HCT116 (cell line): ENCODE measurements at regions not wholly inside any gene's neighbourhood (a gene's known extent, or its start where the extent isn't known, plus 50 kb on each side); places are given as distances from the start of the nearest gene placed in this dataset.

Experiments used
- CEBPB ChIP-seq: IDR thresholded peaks from 2 replicates; pipeline ENCODE4 v1.6.1; 2012; ENCODE audit warnings: low read depth
- EZH2 ChIP-seq: fragments of 200-600 bp; sonication (generic); IDR thresholded peaks from 2 replicates; pipeline ENCODE4 v1.6.1; 2017; ENCODE audit warnings: antibody characterized with exemption, mixed run types
- POLR2A ChIP-seq: IDR thresholded peaks from 2 replicates; pipeline ENCODE4 v1.7.0; 2011; ENCODE audit warnings: borderline replicate concordance; ENCODE audit not compliant: insufficient read depth, insufficient read length; ENCODE audit errors: extremely low read depth
- POLR2AphosphoS5 ChIP-seq: IDR thresholded peaks from 2 replicates; pipeline ENCODE4 v1.6.1; 2011; ENCODE audit warnings: mild to moderate bottlenecking, low read depth, low read length, moderate library complexity
- SIN3A ChIP-seq: IDR thresholded peaks from 2 replicates; pipeline ENCODE4 v1.6.1; 2012; ENCODE audit warnings: low read depth
- SP1 ChIP-seq: IDR thresholded peaks from 2 replicates; pipeline ENCODE4 v1.6.1; 2012; ENCODE audit warnings: low read depth
- YY1 ChIP-seq: IDR thresholded peaks from 2 replicates; pipeline ENCODE4 v1.6.1; 2011; ENCODE audit warnings: low read length, low read depth, moderate library complexity, mild to moderate bottlenecking; ENCODE audit not compliant: insufficient replicate concordance; ENCODE audit errors: extremely low read depth
- ZNF274 ChIP-seq: fragments of 200-500 bp; sonication (Bioruptor generic); IDR thresholded peaks from 2 replicates; pipeline ENCODE4 v1.6.1; 2014; ENCODE audit warnings: mild to moderate bottlenecking, low read depth, low read length, inconsistent platforms
- TF ChIP-seq, protein P1 (sequence below), 3 experiments: fragments of 200-600 bp in 1 of 3; sonication (generic) in 1 of 3; IDR thresholded peaks in 2 of 3; conservative IDR thresholded peaks in 1 of 3; 2 replicates each; pipeline ENCODE4 v1.5.1; 2012 to 2017; ENCODE audit warnings: low read depth in 2 of 3, low read length in 2 of 3, antibody characterized with exemption in 1 of 3, borderline replicate concordance in 1 of 3, control low read depth in 1 of 3, mild to moderate bottlenecking in 1 of 3, mixed read lengths in 1 of 3, mixed run types in 1 of 3, moderate library complexity in 1 of 3; ENCODE audit not compliant: insufficient read depth in 1 of 3
- TF ChIP-seq, protein P2 (sequence below): IDR thresholded peaks from 2 replicates; pipeline ENCODE4 v1.6.1; 2012
- TF ChIP-seq, protein P3 (sequence below): IDR thresholded peaks from 2 replicates; pipeline ENCODE4 v1.6.1; 2011; ENCODE audit warnings: mild to moderate bottlenecking, low read length, moderate library complexity; ENCODE audit not compliant: insufficient replicate concordance; ENCODE audit errors: extremely low read depth
- TF ChIP-seq, protein P4 (sequence below): IDR thresholded peaks from 2 replicates; pipeline ENCODE4 v1.6.1; 2012; ENCODE audit warnings: low read depth

DNA sequence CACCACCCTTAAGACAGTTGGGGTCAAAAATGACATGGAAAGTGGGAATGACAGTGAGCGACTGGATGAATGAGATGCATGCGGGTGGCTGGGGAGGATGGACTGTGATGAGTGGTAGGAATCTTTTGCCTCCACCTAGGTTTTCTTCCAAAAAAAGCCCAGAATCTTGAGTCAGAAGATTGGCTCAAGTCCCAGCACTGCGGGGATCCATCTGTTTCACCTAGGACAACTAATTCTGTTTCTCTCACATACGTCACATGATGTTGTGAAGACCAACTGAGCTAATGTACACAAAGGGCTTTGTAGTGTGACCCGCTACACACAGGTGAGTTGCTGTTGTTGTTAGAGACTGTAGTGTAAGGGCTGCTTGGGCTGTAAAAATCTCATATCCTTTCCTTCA is 58.5 kb upstream of the SLC35B4 start:
- TF ChIP-seq CEBPB: no peak
- TF ChIP-seq POLR2A: no peak
- TF ChIP-seq, protein P1, sequence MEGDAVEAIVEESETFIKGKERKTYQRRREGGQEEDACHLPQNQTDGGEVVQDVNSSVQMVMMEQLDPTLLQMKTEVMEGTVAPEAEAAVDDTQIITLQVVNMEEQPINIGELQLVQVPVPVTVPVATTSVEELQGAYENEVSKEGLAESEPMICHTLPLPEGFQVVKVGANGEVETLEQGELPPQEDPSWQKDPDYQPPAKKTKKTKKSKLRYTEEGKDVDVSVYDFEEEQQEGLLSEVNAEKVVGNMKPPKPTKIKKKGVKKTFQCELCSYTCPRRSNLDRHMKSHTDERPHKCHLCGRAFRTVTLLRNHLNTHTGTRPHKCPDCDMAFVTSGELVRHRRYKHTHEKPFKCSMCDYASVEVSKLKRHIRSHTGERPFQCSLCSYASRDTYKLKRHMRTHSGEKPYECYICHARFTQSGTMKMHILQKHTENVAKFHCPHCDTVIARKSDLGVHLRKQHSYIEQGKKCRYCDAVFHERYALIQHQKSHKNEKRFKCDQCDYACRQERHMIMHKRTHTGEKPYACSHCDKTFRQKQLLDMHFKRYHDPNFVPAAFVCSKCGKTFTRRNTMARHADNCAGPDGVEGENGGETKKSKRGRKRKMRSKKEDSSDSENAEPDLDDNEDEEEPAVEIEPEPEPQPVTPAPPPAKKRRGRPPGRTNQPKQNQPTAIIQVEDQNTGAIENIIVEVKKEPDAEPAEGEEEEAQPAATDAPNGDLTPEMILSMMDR (IDR thresholded peaks at IDR 0.05 in 2 of 3, conservative IDR thresholded peaks at IDR 0.05 in 1 of 3; ENCODE audit: borderline replicate concordance in 1 of 3, insufficient read depth in 1 of 3, low read depth in 2 of 3, low read length in 2 of 3): no peak
- no peak for TF ChIP-seq EZH2
- TF ChIP-seq, protein P2, sequence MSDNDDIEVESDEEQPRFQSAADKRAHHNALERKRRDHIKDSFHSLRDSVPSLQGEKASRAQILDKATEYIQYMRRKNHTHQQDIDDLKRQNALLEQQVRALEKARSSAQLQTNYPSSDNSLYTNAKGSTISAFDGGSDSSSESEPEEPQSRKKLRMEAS: no peak
- TF ChIP-seq SP1: no peak
- TF ChIP-seq SIN3A: no peak
- TF ChIP-seq POLR2AphosphoS5: no peak
- TF ChIP-seq, protein P3, sequence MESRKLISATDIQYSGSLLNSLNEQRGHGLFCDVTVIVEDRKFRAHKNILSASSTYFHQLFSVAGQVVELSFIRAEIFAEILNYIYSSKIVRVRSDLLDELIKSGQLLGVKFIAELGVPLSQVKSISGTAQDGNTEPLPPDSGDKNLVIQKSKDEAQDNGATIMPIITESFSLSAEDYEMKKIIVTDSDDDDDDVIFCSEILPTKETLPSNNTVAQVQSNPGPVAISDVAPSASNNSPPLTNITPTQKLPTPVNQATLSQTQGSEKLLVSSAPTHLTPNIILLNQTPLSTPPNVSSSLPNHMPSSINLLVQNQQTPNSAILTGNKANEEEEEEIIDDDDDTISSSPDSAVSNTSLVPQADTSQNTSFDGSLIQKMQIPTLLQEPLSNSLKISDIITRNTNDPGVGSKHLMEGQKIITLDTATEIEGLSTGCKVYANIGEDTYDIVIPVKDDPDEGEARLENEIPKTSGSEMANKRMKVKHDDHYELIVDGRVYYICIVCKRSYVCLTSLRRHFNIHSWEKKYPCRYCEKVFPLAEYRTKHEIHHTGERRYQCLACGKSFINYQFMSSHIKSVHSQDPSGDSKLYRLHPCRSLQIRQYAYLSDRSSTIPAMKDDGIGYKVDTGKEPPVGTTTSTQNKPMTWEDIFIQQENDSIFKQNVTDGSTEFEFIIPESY: no peak
- no peak for TF ChIP-seq ZNF274
- no peak for TF ChIP-seq YY1
- TF ChIP-seq, protein P4, sequence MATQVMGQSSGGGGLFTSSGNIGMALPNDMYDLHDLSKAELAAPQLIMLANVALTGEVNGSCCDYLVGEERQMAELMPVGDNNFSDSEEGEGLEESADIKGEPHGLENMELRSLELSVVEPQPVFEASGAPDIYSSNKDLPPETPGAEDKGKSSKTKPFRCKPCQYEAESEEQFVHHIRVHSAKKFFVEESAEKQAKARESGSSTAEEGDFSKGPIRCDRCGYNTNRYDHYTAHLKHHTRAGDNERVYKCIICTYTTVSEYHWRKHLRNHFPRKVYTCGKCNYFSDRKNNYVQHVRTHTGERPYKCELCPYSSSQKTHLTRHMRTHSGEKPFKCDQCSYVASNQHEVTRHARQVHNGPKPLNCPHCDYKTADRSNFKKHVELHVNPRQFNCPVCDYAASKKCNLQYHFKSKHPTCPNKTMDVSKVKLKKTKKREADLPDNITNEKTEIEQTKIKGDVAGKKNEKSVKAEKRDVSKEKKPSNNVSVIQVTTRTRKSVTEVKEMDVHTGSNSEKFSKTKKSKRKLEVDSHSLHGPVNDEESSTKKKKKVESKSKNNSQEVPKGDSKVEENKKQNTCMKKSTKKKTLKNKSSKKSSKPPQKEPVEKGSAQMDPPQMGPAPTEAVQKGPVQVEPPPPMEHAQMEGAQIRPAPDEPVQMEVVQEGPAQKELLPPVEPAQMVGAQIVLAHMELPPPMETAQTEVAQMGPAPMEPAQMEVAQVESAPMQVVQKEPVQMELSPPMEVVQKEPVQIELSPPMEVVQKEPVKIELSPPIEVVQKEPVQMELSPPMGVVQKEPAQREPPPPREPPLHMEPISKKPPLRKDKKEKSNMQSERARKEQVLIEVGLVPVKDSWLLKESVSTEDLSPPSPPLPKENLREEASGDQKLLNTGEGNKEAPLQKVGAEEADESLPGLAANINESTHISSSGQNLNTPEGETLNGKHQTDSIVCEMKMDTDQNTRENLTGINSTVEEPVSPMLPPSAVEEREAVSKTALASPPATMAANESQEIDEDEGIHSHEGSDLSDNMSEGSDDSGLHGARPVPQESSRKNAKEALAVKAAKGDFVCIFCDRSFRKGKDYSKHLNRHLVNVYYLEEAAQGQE: no peak
